Fibroblast of skin of right biceps (primary cell): ENCODE measurements at regions not wholly inside any gene's neighbourhood (a gene's known extent, or its start where the extent isn't known, plus 50 kb on each side); places are given as distances from the start of the nearest gene placed in this dataset.
"Not testable (repeated sequence)": the region's sequence is repeated elsewhere in the genome, so short reads cannot be mapped to it uniquely, and the experiment has no call there.

Experiments used
- DNase-seq: peaks from one replicate; pipeline ENCODE4 v3.0.0-alpha.2; 2013

DNA sequence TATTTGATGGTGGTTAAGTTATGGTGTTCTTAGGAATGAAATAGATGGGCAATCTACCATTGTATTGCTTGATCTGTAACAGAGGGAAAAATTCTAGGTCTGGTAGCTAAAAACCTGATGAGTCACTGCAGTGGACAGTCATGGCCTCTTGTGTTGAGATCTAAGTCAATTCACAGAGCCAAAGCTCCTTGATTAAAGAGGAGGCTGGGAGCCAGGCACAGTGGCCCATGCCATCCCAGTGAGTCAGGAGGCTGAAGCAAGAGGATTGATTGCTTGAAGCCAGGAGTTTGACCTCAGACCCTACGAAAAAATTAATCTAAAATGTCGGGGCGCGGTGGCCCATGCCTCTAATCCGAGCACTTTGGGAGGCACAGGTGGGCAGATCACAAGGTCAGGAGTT, 67.1 kb upstream of the KPNA3 start:
- peak; percentile 90 for DNase-seq

- DNase-seq, result peak; percentile 96
Measured at GRCh38 chr13:49858178-49858856, 65.8 kb upstream of the KPNA3 start.

DNA sequence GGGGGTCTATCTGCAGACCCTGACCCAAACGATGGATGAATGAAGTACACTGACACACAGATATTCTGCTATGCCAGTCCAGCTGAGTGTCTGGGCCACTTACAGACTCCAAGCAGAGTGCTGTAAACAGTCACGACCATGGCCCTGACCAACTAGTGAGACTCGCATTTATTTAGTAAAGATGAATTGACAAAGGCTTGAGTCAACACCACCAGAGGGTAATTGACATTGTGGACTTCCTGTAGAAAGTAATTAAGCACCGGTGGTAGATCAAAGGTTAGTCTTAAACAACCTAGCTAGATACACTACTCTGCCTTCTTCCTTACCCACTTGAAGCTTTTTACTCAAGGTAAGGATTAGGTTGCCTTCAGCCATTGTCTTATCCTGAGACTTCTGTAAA, 63.4 kb upstream of the KPNA3 start:
- DNase-seq, result no peak

DNA sequence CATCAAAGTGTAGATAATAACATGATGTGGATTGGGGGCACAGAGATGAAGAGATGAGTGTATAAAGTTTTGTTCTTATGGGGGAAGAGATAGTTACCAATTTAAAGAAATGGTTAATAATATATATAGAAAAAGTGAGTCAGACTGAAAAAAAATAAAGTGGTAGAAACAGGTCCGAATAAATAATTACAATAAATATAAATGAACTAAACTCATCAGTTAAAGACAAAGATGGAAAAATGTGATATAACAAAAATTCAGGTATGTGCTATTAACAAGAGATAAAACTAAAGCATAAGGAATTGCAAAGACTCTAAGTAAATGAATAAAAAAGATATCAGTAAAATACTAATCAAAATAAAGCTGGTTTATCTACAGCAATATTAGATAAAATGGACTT, 61.1 kb upstream of the KPNA3 start:
- no peak for DNase-seq

GRCh38 chr13:49852460-49852859, 60.0 kb upstream of the KPNA3 start:
- not testable (repeated sequence) for DNase-seq

- DNase-seq, result no peak
Measured at GRCh38 chr13:49844181-49844580, 51.7 kb upstream of the KPNA3 start.
